ENCODE measurements at regions not wholly inside any gene's neighbourhood (a gene's known extent, or its start where the extent isn't known, plus 50 kb on each side); places are given as distances from the start of the nearest gene placed in this dataset.
"Not testable (repeated sequence)": the region's sequence is repeated elsewhere in the genome, so short reads cannot be mapped to it uniquely, and the experiment has no call there.

GRCh38 chr9:12415361-12415760, 277.8 kb upstream of the TYRP1 start:
- no peaks in the 10 kb centered on the region for H3K4me1 ChIP-seq (ENCODE audit: control extremely low read depth in 1 of 4, control insufficient read depth in 4 of 4, insufficient read depth in 4 of 4, low read length in 3 of 4)
- no CpG with 5 or more reads among the region's 2 CpGs for WGBS (ENCODE audit: insufficient coverage)
- no peaks in the 10 kb centered on the region for H3K36me3 ChIP-seq (ENCODE audit: control insufficient read depth in 4 of 4, insufficient read depth in 4 of 4, low read length in 3 of 4)
- no peak overlapping the region for H3K27ac ChIP-seq (ENCODE audit: insufficient read depth in 1 of 2, low read depth in 1 of 2, low read length in 2 of 2, poor library complexity in 1 of 2, severe bottlenecking in 2 of 2)
- no peak overlapping the region for H3K4me3 ChIP-seq (ENCODE audit: control insufficient read depth in 1 of 7, extremely low read depth in 1 of 7, insufficient read depth in 4 of 7, low read depth in 2 of 7, low read length in 6 of 7)
- H3K9me3 ChIP-seq (ENCODE audit: control extremely low read depth in 1 of 5, control insufficient read depth in 4 of 5, insufficient read depth in 2 of 5, low read depth in 1 of 5, low read length in 4 of 5), result no peaks in the 10 kb centered on the region
- ChIA-PET POLR2A (no interaction called here), CTCF (no interaction called here)
- DNase-seq, result no peak
- no peaks in the 10 kb centered on the region for H3K27me3 ChIP-seq (replicated peaks in 2 of 5; ENCODE audit: control insufficient read depth in 4 of 5, insufficient read depth in 5 of 5, low read length in 4 of 5)

DNA sequence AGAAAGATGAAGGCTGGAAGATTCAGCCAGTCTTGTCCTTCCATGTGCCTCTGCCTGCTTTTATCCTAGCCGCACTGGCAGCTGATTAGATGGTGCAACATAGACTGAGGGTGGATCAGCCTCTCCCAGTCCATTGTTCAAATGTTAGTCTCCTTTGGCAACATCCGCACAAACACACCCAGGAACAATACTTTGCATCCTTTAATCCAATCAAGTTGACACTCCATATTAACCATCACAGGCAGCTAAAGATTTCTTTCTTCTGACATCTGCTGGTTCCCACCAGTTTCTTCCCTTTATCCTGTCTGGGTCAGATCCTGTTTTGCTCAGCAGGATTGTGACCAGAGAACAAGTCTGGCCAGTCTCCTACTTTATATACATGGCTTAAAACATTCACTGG, 276.5 kb upstream of the TYRP1 start:
- WGBS (ENCODE audit: insufficient coverage), result 100% methylated on average over 2 of the region's 2 CpGs
- CTCF ChIA-PET, result no interaction called here
- no peak for DNase-seq
- no peak overlapping the region for H3K4me3 ChIP-seq (ENCODE audit: control insufficient read depth in 1 of 7, extremely low read depth in 1 of 7, insufficient read depth in 4 of 7, low read depth in 2 of 7, low read length in 6 of 7)
- no peaks in the 10 kb centered on the region for H3K9me3 ChIP-seq (ENCODE audit: control extremely low read depth in 1 of 5, control insufficient read depth in 4 of 5, insufficient read depth in 2 of 5, low read depth in 1 of 5, low read length in 4 of 5)
- POLR2A ChIA-PET, result no interaction called here
- no peak overlapping the region for H3K27ac ChIP-seq (ENCODE audit: insufficient read depth in 1 of 2, low read depth in 1 of 2, low read length in 2 of 2, poor library complexity in 1 of 2, severe bottlenecking in 2 of 2)
- H3K36me3 ChIP-seq (ENCODE audit: control insufficient read depth in 4 of 4, insufficient read depth in 4 of 4, low read length in 3 of 4), result no peaks in the 10 kb centered on the region
- H3K4me1 ChIP-seq (ENCODE audit: control extremely low read depth in 1 of 4, control insufficient read depth in 4 of 4, insufficient read depth in 4 of 4, low read length in 3 of 4), result no peaks in the 10 kb centered on the region
- H3K27me3 ChIP-seq (replicated peaks in 2 of 5; ENCODE audit: control insufficient read depth in 4 of 5, insufficient read depth in 5 of 5, low read length in 4 of 5), result no peaks in the 10 kb centered on the region

GRCh38 chr9:12424243-12424642, 268.9 kb upstream of the TYRP1 start:
- no peaks in the 10 kb centered on the region for H3K9me3 ChIP-seq (ENCODE audit: control extremely low read depth in 1 of 5, control insufficient read depth in 4 of 5, insufficient read depth in 2 of 5, low read depth in 1 of 5, low read length in 4 of 5)
- no peak for DNase-seq
- ChIA-PET CTCF (no interaction called here), POLR2A (no interaction called here)
- H3K27ac ChIP-seq (ENCODE audit: insufficient read depth in 1 of 2, low read depth in 1 of 2, low read length in 2 of 2, poor library complexity in 1 of 2, severe bottlenecking in 2 of 2), result no peak overlapping the region
- H3K27me3 ChIP-seq (replicated peaks in 2 of 5; ENCODE audit: control insufficient read depth in 4 of 5, insufficient read depth in 5 of 5, low read length in 4 of 5), result no peaks in the 10 kb centered on the region
- H3K36me3 ChIP-seq (ENCODE audit: control insufficient read depth in 4 of 4, insufficient read depth in 4 of 4, low read length in 3 of 4), result no peaks in the 10 kb centered on the region
- WGBS (ENCODE audit: insufficient coverage), result 89% methylated on average over 2 of the region's 4 CpGs
- H3K4me1 ChIP-seq (ENCODE audit: control extremely low read depth in 1 of 4, control insufficient read depth in 4 of 4, insufficient read depth in 4 of 4, low read length in 3 of 4), result no peaks in the 10 kb centered on the region
- H3K4me3 ChIP-seq (ENCODE audit: control insufficient read depth in 1 of 7, extremely low read depth in 1 of 7, insufficient read depth in 4 of 7, low read depth in 2 of 7, low read length in 6 of 7), result no peak overlapping the region

DNA sequence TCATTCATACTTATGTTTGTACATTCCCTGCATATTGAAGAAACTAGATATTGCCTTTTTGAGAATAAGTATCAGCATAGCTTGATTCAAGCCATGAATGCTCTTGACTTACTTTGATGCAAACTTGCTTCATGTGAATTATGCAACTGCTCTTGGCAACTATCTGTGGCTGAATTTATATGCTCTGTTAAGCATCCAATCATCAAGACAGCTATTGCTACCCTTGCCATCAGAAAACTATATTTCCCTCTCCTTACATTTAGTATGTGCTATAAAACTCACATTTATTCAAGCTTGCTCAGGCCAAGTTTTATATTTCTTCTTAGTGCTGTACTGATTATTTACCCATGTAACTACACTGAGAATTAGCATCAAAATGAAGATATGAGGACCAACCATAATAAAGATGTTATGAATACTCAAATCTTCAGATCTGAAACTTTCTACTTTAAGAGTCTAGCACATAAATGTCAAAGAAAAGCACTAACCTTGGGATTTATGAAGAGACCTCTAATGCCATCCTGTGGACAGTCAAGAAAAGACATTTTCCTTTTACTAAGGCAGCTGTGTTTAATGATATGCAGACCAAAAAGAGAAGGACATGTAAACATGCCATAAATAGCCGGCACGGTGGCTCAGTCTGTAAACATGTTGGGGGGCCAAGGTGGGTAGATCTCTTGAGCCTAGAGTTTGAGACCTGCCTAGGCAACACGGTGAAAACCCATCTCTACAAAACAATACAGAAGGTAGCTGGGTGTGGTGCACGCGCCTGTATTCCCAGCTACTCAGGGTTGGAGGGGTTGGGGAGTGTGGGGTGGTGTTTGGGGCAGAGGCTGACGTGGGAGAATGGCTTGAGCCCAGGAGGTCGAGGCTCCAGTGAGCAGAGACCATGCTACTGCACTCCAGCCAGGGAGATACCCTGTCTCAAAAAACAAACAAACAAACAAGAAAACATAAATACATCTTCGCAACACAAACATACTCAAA, 267.0 kb upstream of the TYRP1 start:
- H3K27me3 ChIP-seq (replicated peaks in 2 of 5; ENCODE audit: control insufficient read depth in 4 of 5, insufficient read depth in 5 of 5, low read length in 4 of 5), result no peaks in the 10 kb centered on the region
- POLR2A ChIA-PET, result no interaction called here
- no peaks in the 10 kb centered on the region for H3K9me3 ChIP-seq (ENCODE audit: control extremely low read depth in 1 of 5, control insufficient read depth in 4 of 5, insufficient read depth in 2 of 5, low read depth in 1 of 5, low read length in 4 of 5)
- H3K4me1 ChIP-seq (ENCODE audit: control extremely low read depth in 1 of 4, control insufficient read depth in 4 of 4, insufficient read depth in 4 of 4, low read length in 3 of 4), result no peaks in the 10 kb centered on the region
- H3K27ac ChIP-seq (ENCODE audit: insufficient read depth in 1 of 2, low read depth in 1 of 2, low read length in 2 of 2, poor library complexity in 1 of 2, severe bottlenecking in 2 of 2), result no peak overlapping the region
- no peaks in the 10 kb centered on the region for H3K36me3 ChIP-seq (ENCODE audit: control insufficient read depth in 4 of 4, insufficient read depth in 4 of 4, low read length in 3 of 4)
- 6% methylated on average over 2 of the region's 8 CpGs for WGBS (ENCODE audit: insufficient coverage)
- CTCF ChIA-PET, result no interaction called here
- no peak overlapping the region for H3K4me3 ChIP-seq (ENCODE audit: control insufficient read depth in 1 of 7, extremely low read depth in 1 of 7, insufficient read depth in 4 of 7, low read depth in 2 of 7, low read length in 6 of 7)
- DNase-seq, result no peak

- POLR2A ChIA-PET, result interaction anchor here (0.7 kb wide), 1 partner anchor 1088 kb away, joined by 3 read pairs; no protein-coding TSS in a partner anchor
Measured at GRCh38 chr9:12439267-12439666, 253.9 kb upstream of the TYRP1 start.

DNA sequence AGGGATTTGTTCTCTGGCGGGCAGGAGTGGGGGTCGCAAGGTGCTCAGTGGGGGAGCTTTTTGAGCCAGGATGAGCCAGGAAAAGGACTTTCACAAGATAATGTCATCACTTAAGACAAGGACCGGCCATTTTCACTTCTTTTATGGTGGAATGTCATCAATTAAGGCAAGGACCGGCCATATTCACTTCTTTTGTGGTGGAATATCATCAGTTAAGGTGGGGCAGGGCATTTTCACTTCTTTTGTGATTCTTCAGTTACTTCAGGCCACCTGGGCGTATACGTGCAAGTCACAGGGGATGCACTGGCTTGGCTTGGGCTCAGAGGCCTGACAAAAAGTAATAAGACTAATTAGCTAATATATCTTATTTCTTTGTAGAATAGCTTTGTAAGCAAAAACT, 252.1 kb upstream of the TYRP1 start:
- H3K27ac ChIP-seq (ENCODE audit: insufficient read depth in 1 of 2, low read depth in 1 of 2, low read length in 2 of 2, poor library complexity in 1 of 2, severe bottlenecking in 2 of 2); H3K9me3 ChIP-seq (ENCODE audit: control extremely low read depth in 1 of 5, control insufficient read depth in 4 of 5, insufficient read depth in 2 of 5, low read depth in 1 of 5, low read length in 4 of 5); H3K4me3 ChIP-seq (ENCODE audit: control insufficient read depth in 1 of 7, extremely low read depth in 1 of 7, insufficient read depth in 4 of 7, low read depth in 2 of 7, low read length in 6 of 7); POLR2A ChIA-PET; H3K36me3 ChIP-seq (ENCODE audit: control insufficient read depth in 4 of 4, insufficient read depth in 4 of 4, low read length in 3 of 4); CTCF ChIA-PET; DNase-seq; H3K27me3 ChIP-seq (replicated peaks in 2 of 5; ENCODE audit: control insufficient read depth in 4 of 5, insufficient read depth in 5 of 5, low read length in 4 of 5); H3K4me1 ChIP-seq (ENCODE audit: control extremely low read depth in 1 of 4, control insufficient read depth in 4 of 4, insufficient read depth in 4 of 4, low read length in 3 of 4): not testable (repeated sequence)
- 100% methylated on average over 1 of the region's 6 CpGs for WGBS (ENCODE audit: insufficient coverage)

More at GRCh38 chr9:12439267-12439666, 253.9 kb upstream of the TYRP1 start:
- no peaks in the 10 kb centered on the region for H3K27me3 ChIP-seq (replicated peaks in 2 of 5; ENCODE audit: control insufficient read depth in 4 of 5, insufficient read depth in 5 of 5, low read length in 4 of 5)
- no peak overlapping the region for H3K27ac ChIP-seq (ENCODE audit: insufficient read depth in 1 of 2, low read depth in 1 of 2, low read length in 2 of 2, poor library complexity in 1 of 2, severe bottlenecking in 2 of 2)
- H3K36me3 ChIP-seq (ENCODE audit: control insufficient read depth in 4 of 4, insufficient read depth in 4 of 4, low read length in 3 of 4), result no peaks in the 10 kb centered on the region
- no peak overlapping the region for H3K4me3 ChIP-seq (ENCODE audit: control insufficient read depth in 1 of 7, extremely low read depth in 1 of 7, insufficient read depth in 4 of 7, low read depth in 2 of 7, low read length in 6 of 7)
- DNase-seq, result no peak
- CTCF ChIA-PET, result no interaction called here
- WGBS (ENCODE audit: insufficient coverage), result 100% methylated on average over 2 of the region's 3 CpGs
- H3K9me3 ChIP-seq (ENCODE audit: control extremely low read depth in 1 of 5, control insufficient read depth in 4 of 5, insufficient read depth in 2 of 5, low read depth in 1 of 5, low read length in 4 of 5), result no peaks in the 10 kb centered on the region
- no peaks in the 10 kb centered on the region for H3K4me1 ChIP-seq (ENCODE audit: control extremely low read depth in 1 of 4, control insufficient read depth in 4 of 4, insufficient read depth in 4 of 4, low read length in 3 of 4)

GRCh38 chr9:12441506-12441905, 251.7 kb upstream of the TYRP1 start:
- no CpG with 5 or more reads among the region's 1 CpG for WGBS (ENCODE audit: insufficient coverage)
- H3K36me3 ChIP-seq (ENCODE audit: control insufficient read depth in 4 of 4, insufficient read depth in 4 of 4, low read length in 3 of 4), result no peaks in the 10 kb centered on the region
- DNase-seq, result no peak
- H3K4me3 ChIP-seq (ENCODE audit: control insufficient read depth in 1 of 7, extremely low read depth in 1 of 7, insufficient read depth in 4 of 7, low read depth in 2 of 7, low read length in 6 of 7), result no peak overlapping the region
- POLR2A ChIA-PET, result no interaction called here
- no peak overlapping the region for H3K27ac ChIP-seq (ENCODE audit: insufficient read depth in 1 of 2, low read depth in 1 of 2, low read length in 2 of 2, poor library complexity in 1 of 2, severe bottlenecking in 2 of 2)
- CTCF ChIA-PET, result no interaction called here
- no peaks in the 10 kb centered on the region for H3K27me3 ChIP-seq (replicated peaks in 2 of 5; ENCODE audit: control insufficient read depth in 4 of 5, insufficient read depth in 5 of 5, low read length in 4 of 5)
- H3K9me3 ChIP-seq (ENCODE audit: control extremely low read depth in 1 of 5, control insufficient read depth in 4 of 5, insufficient read depth in 2 of 5, low read depth in 1 of 5, low read length in 4 of 5), result no peaks in the 10 kb centered on the region
- H3K4me1 ChIP-seq (ENCODE audit: control extremely low read depth in 1 of 4, control insufficient read depth in 4 of 4, insufficient read depth in 4 of 4, low read length in 3 of 4), result no peaks in the 10 kb centered on the region
